Activated B cell treated with CpG ODN at 0.5 μM for 24 hours (primary cell): ENCODE measurements at regions not wholly inside any gene's neighbourhood (a gene's known extent, or its start where the extent isn't known, plus 50 kb on each side); places are given as distances from the start of the nearest gene placed in this dataset.

Source experiments
- ATAC-seq: fragments of 200-7000 bp; cut with Tn5 transposase; one replicate; pipeline ENCODE4 v1.10.0; 2021; ENCODE audit warnings: low read depth, mild to moderate bottlenecking, moderate library complexity
- CTCF ChIA-PET: fragments of 350-600 bp; sonication (Branson Sonifier 250); formaldehyde crosslinking; loops from one replicate; lab custom pipeline; 2021; ENCODE audit warnings: antibody characterized with exemption; lab: Charles Lee
- POLR2A ChIA-PET: fragments of 350-600 bp; sonication (Branson Sonifier 250); formaldehyde crosslinking; loops from one replicate; lab custom pipeline; 2021; ENCODE audit warnings: antibody characterized with exemption; lab: Charles Lee
- DNase-seq: peaks from one replicate; pipeline ENCODE4 v3.0.0; 2022
- H3K27ac Mint-ChIP-seq: one replicate; pipeline ENCODE4 v1.8.0; 2020; ENCODE audit warnings: mixed read lengths
- H3K27me3 Mint-ChIP-seq: one replicate; pipeline ENCODE4 v1.8.0; 2021; ENCODE audit warnings: mixed read lengths
- H3K36me3 Mint-ChIP-seq: one replicate; pipeline ENCODE4 v1.8.0; 2021; ENCODE audit warnings: low read depth, mixed read lengths
- H3K4me1 Mint-ChIP-seq: one replicate; pipeline ENCODE4 v1.8.0; 2021; ENCODE audit warnings: mixed read lengths
- H3K4me3 Mint-ChIP-seq: one replicate; pipeline ENCODE4 v1.8.0; 2020; ENCODE audit warnings: mild to moderate bottlenecking, mixed read lengths
- H3K9me3 Mint-ChIP-seq: one replicate; pipeline ENCODE4 v1.8.0; 2020; ENCODE audit warnings: mixed read lengths
- CTCF ChIP-seq: fragments of 200-600 bp; IDR thresholded peaks from one replicate; pipeline ENCODE4 v1.8.0; 2022; ENCODE audit warnings: antibody characterized with exemption, mild to moderate bottlenecking
- intact Hi-C: fragments of 100-400 bp; cut with micrococcal nuclease; formaldehyde crosslinking; loops from one replicate; pipeline ENCODE4 v1.15.1; 2024

GRCh38 chr2:38216886-38217285 is 140.9 kb upstream of the CYP1B1 start:
- Mint-ChIP-seq H3K4me1 (no peaks in the 10 kb centered on the region), H3K36me3 (no peaks in the 10 kb centered on the region), H3K27me3 (peaks cover 21% of the 10 kb centered on the region), H3K27ac (no peak overlapping the region), H3K4me3 (no peak overlapping the region), H3K9me3 (peaks cover 2% of the 10 kb centered on the region)
- no peak for DNase-seq
- TF ChIP-seq CTCF, result no peak
- no peak for ATAC-seq
- intact Hi-C loops, result no loop called here
- ChIA-PET CTCF (no interaction called here), POLR2A (no interaction called here)

- CTCF ChIA-PET, result no interaction called here
- Mint-ChIP-seq H3K36me3 (no peaks in the 10 kb centered on the region), H3K27me3 (peaks cover 20% of the 10 kb centered on the region), H3K4me1 (no peaks in the 10 kb centered on the region), H3K4me3 (no peak overlapping the region), H3K9me3 (peaks cover 7% of the 10 kb centered on the region), H3K27ac (no peak overlapping the region)
- ATAC-seq, result no peak
- intact Hi-C loops, result no loop called here
- DNase-seq, result no peak
- no peak for TF ChIP-seq CTCF
- POLR2A ChIA-PET, result no interaction called here
Measured at GRCh38 chr2:38215993-38216392, 140.0 kb upstream of the CYP1B1 start.

GRCh38 chr2:38215522-38215921 is 139.6 kb upstream of the CYP1B1 start:
- Mint-ChIP-seq H3K4me1 (no peaks in the 10 kb centered on the region), H3K4me3 (no peak overlapping the region), H3K36me3 (no peaks in the 10 kb centered on the region), H3K27ac (no peak overlapping the region), H3K27me3 (peaks cover 19% of the 10 kb centered on the region), H3K9me3 (peaks cover 7% of the 10 kb centered on the region)
- intact Hi-C loops, result no loop called here
- CTCF ChIA-PET, result no interaction called here
- TF ChIP-seq CTCF, result no peak
- POLR2A ChIA-PET, result no interaction called here
- DNase-seq (no peak), ATAC-seq (no peak)

- DNase-seq, result no peak
- Mint-ChIP-seq H3K27me3 (peaks cover 16% of the 10 kb centered on the region), H3K36me3 (no peaks in the 10 kb centered on the region), H3K4me1 (no peaks in the 10 kb centered on the region), H3K9me3 (peaks cover 5% of the 10 kb centered on the region), H3K4me3 (no peak overlapping the region), H3K27ac (no peak overlapping the region)
- CTCF ChIA-PET, result no interaction called here
- intact Hi-C loops, result no loop called here
- POLR2A ChIA-PET, result no interaction called here
- ATAC-seq, result no peak
- TF ChIP-seq CTCF, result no peak
Measured at GRCh38 chr2:38214209-38214717, 138.3 kb upstream of the CYP1B1 start.

- no peak for ATAC-seq
- CTCF ChIA-PET, result no interaction called here
Measured at GRCh38 chr2:38213619-38214167, 137.7 kb upstream of the CYP1B1 start.

More at GRCh38 chr2:38213619-38214167, 137.7 kb upstream of the CYP1B1 start:
- no peak overlapping the region for H3K4me3 Mint-ChIP-seq
- DNase-seq, result no peak
- no peak overlapping the region for H3K27ac Mint-ChIP-seq
- TF ChIP-seq CTCF, result no peak
- no peaks in the 10 kb centered on the region for H3K36me3 Mint-ChIP-seq
- POLR2A ChIA-PET, result no interaction called here
- no peaks in the 10 kb centered on the region for H3K4me1 Mint-ChIP-seq
- H3K9me3 Mint-ChIP-seq, result peaks cover 5% of the 10 kb centered on the region
- H3K27me3 Mint-ChIP-seq, result peaks cover 19% of the 10 kb centered on the region
- intact Hi-C loops, result no loop called here
